ENCODE measurements at regions not wholly inside any gene's neighbourhood (a gene's known extent, or its start where the extent isn't known, plus 50 kb on each side); places are given as distances from the start of the nearest gene placed in this dataset.
"Not testable (repeated sequence)": the region's sequence is repeated elsewhere in the genome, so short reads cannot be mapped to it uniquely, and the experiment has no call there.

- Histone ChIP-seq H3K9ac (ENCODE audit: low read length) (no peak overlapping the region), H3K56ac (ENCODE audit: low read length) (no peak overlapping the region), H2BK5ac (ENCODE audit: low read length) (no peak overlapping the region), H2BK120ac (ENCODE audit: low read depth, low read length) (no peak overlapping the region), H4K8ac (ENCODE audit: low read depth, low read length) (no peak overlapping the region), H3K23ac (ENCODE audit: low read length) (no peak overlapping the region), H4K5ac (ENCODE audit: low read length) (no peak overlapping the region), H3K4me1 (ENCODE audit: control insufficient read depth, low read depth, low read length) (no peaks in the 10 kb centered on the region), H3K4ac (ENCODE audit: low read depth, low read length) (no peak overlapping the region), H3K4me3 (ENCODE audit: low read length) (no peak overlapping the region), H3K36me3 (ENCODE audit: control insufficient read depth, insufficient read depth, low read length) (no peaks in the 10 kb centered on the region), H3K79me2 (ENCODE audit: control insufficient read depth, insufficient read depth, low read length) (no peaks in the 10 kb centered on the region), H3K4me2 (ENCODE audit: low read length) (no peak overlapping the region), H3K27ac (ENCODE audit: low read depth, low read length) (no peak overlapping the region), H3K18ac (ENCODE audit: low read length) (no peak overlapping the region), H2BK15ac (replicated peaks; ENCODE audit: low read depth) (no peak overlapping the region), H3K79me1 (ENCODE audit: low read length) (no peaks in the 10 kb centered on the region), H3K27me3 (ENCODE audit: insufficient read depth, low read length, poor library complexity) (no peaks in the 10 kb centered on the region), H2AK5ac (ENCODE audit: low read length) (no peak overlapping the region)
- WGBS (ENCODE audit: extremely low coverage, insufficient coverage, low lambda C conversion rate), result no CpG with 5 or more reads among the region's 5 CpGs
- no peak for DNase-seq
These were observed 797.3 kb downstream of the BCL11A start for GRCh38 chr2:59756150-59756549.

GRCh38 chr2:59754011-59754735 is 799.3 kb downstream of the BCL11A start:
- WGBS (ENCODE audit: extremely low coverage, insufficient coverage, low lambda C conversion rate), result no CpG with 5 or more reads among the region's 9 CpGs
- no peaks in the 10 kb centered on the region for H3K79me2 ChIP-seq (ENCODE audit: control insufficient read depth, insufficient read depth, low read length)
- no peaks in the 10 kb centered on the region for H3K79me1 ChIP-seq (ENCODE audit: low read length)
- no peak overlapping the region for H3K27ac ChIP-seq (ENCODE audit: low read depth, low read length)
- H3K4me2 ChIP-seq (ENCODE audit: low read length), result no peak overlapping the region
- no peak overlapping the region for H4K8ac ChIP-seq (ENCODE audit: low read depth, low read length)
- no peak overlapping the region for H3K4me3 ChIP-seq (ENCODE audit: low read length)
- H2BK5ac ChIP-seq (ENCODE audit: low read length), result no peak overlapping the region
- no peak overlapping the region for H2BK15ac ChIP-seq (replicated peaks; ENCODE audit: low read depth)
- no peak overlapping the region for H2BK120ac ChIP-seq (ENCODE audit: low read depth, low read length)
- H3K36me3 ChIP-seq (ENCODE audit: control insufficient read depth, insufficient read depth, low read length), result no peaks in the 10 kb centered on the region
- H2AK5ac ChIP-seq (ENCODE audit: low read length), result no peak overlapping the region
- no peak overlapping the region for H3K4ac ChIP-seq (ENCODE audit: low read depth, low read length)
- no peaks in the 10 kb centered on the region for H3K27me3 ChIP-seq (ENCODE audit: insufficient read depth, low read length, poor library complexity)
- H3K23ac ChIP-seq (ENCODE audit: low read length), result no peak overlapping the region
- DNase-seq, result peak; percentile 35
- H3K9ac ChIP-seq (ENCODE audit: low read length), result no peak overlapping the region
- no peak overlapping the region for H4K5ac ChIP-seq (ENCODE audit: low read length)
- H3K4me1 ChIP-seq (ENCODE audit: control insufficient read depth, low read depth, low read length), result no peaks in the 10 kb centered on the region
- no peak overlapping the region for H3K18ac ChIP-seq (ENCODE audit: low read length)
- H3K56ac ChIP-seq (ENCODE audit: low read length), result no peak overlapping the region

DNA sequence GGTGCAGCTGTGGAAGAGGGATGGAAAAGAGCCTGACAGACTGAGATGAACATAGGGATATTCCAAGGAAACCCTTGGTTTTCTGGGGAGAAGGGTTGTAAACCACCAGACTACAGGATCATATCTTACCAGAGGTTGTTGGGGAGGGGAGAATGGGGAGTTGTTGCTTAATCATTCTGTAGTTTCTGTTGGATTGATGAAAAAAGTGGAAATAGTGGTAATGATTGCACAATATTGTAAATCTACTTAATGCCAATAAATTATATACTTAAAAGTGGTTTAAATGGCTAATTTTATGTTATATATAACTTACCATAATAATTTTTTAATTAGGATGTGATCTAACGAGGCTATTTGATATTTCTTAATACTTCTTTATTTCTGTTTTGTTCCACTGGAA is 800.9 kb downstream of the BCL11A start:
- H3K36me3 ChIP-seq (ENCODE audit: control insufficient read depth, insufficient read depth, low read length), result no peaks in the 10 kb centered on the region
- no peak overlapping the region for H3K27ac ChIP-seq (ENCODE audit: low read depth, low read length)
- H3K4me3 ChIP-seq (ENCODE audit: low read length), result no peak overlapping the region
- H3K79me2 ChIP-seq (ENCODE audit: control insufficient read depth, insufficient read depth, low read length), result no peaks in the 10 kb centered on the region
- H3K9ac ChIP-seq (ENCODE audit: low read length), result no peak overlapping the region
- no peak overlapping the region for H3K4me2 ChIP-seq (ENCODE audit: low read length)
- H2BK15ac ChIP-seq (replicated peaks; ENCODE audit: low read depth), result no peak overlapping the region
- H3K56ac ChIP-seq (ENCODE audit: low read length), result no peak overlapping the region
- H3K18ac ChIP-seq (ENCODE audit: low read length), result no peak overlapping the region
- H3K4ac ChIP-seq (ENCODE audit: low read depth, low read length), result no peak overlapping the region
- no peaks in the 10 kb centered on the region for H3K27me3 ChIP-seq (ENCODE audit: insufficient read depth, low read length, poor library complexity)
- no peaks in the 10 kb centered on the region for H3K79me1 ChIP-seq (ENCODE audit: low read length)
- WGBS (ENCODE audit: extremely low coverage, insufficient coverage, low lambda C conversion rate), result no CpG with 5 or more reads among the region's 1 CpG
- H3K4me1 ChIP-seq (ENCODE audit: control insufficient read depth, low read depth, low read length), result no peaks in the 10 kb centered on the region
- H2AK5ac ChIP-seq (ENCODE audit: low read length), result no peak overlapping the region
- DNase-seq, result no peak
- no peak overlapping the region for H4K8ac ChIP-seq (ENCODE audit: low read depth, low read length)
- H2BK120ac ChIP-seq (ENCODE audit: low read depth, low read length), result no peak overlapping the region
- no peak overlapping the region for H4K5ac ChIP-seq (ENCODE audit: low read length)
- no peak overlapping the region for H2BK5ac ChIP-seq (ENCODE audit: low read length)
- no peak overlapping the region for H3K23ac ChIP-seq (ENCODE audit: low read length)

DNA sequence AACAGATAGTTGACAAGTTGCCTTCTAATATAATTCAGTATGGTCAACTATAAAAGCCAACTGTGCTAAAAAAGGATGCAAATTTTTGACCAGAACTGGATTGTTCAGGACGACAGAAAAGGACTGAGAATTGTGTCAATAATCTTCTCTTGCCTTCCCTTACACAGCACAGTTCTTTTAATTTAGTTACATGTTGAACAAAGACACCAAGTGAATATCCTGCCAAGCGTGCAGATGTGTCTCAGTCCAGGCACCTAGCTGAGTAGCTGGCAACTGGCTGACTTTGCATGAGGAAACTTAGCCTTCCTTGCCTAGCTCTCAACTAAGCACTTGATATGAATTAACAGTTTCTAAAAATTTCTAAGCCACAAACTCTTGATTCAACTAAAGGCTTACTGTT is 801.4 kb downstream of the BCL11A start:
- DNase-seq, result no peak
- no peak overlapping the region for H2AK5ac ChIP-seq (ENCODE audit: low read length)
- H2BK120ac ChIP-seq (ENCODE audit: low read depth, low read length), result no peak overlapping the region
- H3K4ac ChIP-seq (ENCODE audit: low read depth, low read length), result no peak overlapping the region
- no peak overlapping the region for H3K23ac ChIP-seq (ENCODE audit: low read length)
- H3K18ac ChIP-seq (ENCODE audit: low read length), result no peak overlapping the region
- H3K27ac ChIP-seq (ENCODE audit: low read depth, low read length), result no peak overlapping the region
- no peak overlapping the region for H3K4me3 ChIP-seq (ENCODE audit: low read length)
- H4K8ac ChIP-seq (ENCODE audit: low read depth, low read length), result no peak overlapping the region
- no peak overlapping the region for H2BK15ac ChIP-seq (replicated peaks; ENCODE audit: low read depth)
- no peak overlapping the region for H3K9ac ChIP-seq (ENCODE audit: low read length)
- no peak overlapping the region for H3K4me2 ChIP-seq (ENCODE audit: low read length)
- H3K4me1 ChIP-seq (ENCODE audit: control insufficient read depth, low read depth, low read length), result no peaks in the 10 kb centered on the region
- H2BK5ac ChIP-seq (ENCODE audit: low read length), result no peak overlapping the region
- no peaks in the 10 kb centered on the region for H3K79me1 ChIP-seq (ENCODE audit: low read length)
- H3K56ac ChIP-seq (ENCODE audit: low read length), result no peak overlapping the region
- no CpG with 5 or more reads among the region's 2 CpGs for WGBS (ENCODE audit: extremely low coverage, insufficient coverage, low lambda C conversion rate)
- no peaks in the 10 kb centered on the region for H3K79me2 ChIP-seq (ENCODE audit: control insufficient read depth, insufficient read depth, low read length)
- no peaks in the 10 kb centered on the region for H3K27me3 ChIP-seq (ENCODE audit: insufficient read depth, low read length, poor library complexity)
- H3K36me3 ChIP-seq (ENCODE audit: control insufficient read depth, insufficient read depth, low read length), result no peaks in the 10 kb centered on the region
- no peak overlapping the region for H4K5ac ChIP-seq (ENCODE audit: low read length)

DNA sequence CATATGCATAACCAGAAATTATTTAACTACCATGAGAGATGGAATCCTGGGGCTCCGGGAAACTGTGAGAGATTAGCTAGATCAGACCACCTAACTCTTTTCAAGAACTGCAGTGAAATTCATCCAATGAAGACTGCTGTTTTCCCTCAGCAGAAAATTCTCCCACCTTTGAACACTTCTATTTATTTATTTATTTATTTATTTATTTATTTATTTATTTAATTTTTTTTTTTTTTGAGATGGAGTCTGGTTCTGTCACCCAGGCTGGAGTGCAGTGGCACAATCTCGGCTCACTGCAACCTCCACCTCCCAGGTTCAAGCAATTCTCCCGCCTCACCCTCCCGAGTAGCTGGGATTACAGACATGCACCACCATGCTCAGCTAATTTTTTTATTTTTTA is 802.2 kb downstream of the BCL11A start:
- not testable (repeated sequence) for H2BK5ac ChIP-seq (ENCODE audit: low read length); H3K27ac ChIP-seq (ENCODE audit: low read depth, low read length); H3K27me3 ChIP-seq (ENCODE audit: insufficient read depth, low read length, poor library complexity); H3K4ac ChIP-seq (ENCODE audit: low read depth, low read length); H3K18ac ChIP-seq (ENCODE audit: low read length); H3K79me2 ChIP-seq (ENCODE audit: control insufficient read depth, insufficient read depth, low read length); H3K4me2 ChIP-seq (ENCODE audit: low read length); H2BK120ac ChIP-seq (ENCODE audit: low read depth, low read length); H2BK15ac ChIP-seq (replicated peaks; ENCODE audit: low read depth); H3K79me1 ChIP-seq (ENCODE audit: low read length); H3K36me3 ChIP-seq (ENCODE audit: control insufficient read depth, insufficient read depth, low read length); H3K9ac ChIP-seq (ENCODE audit: low read length); DNase-seq; H3K56ac ChIP-seq (ENCODE audit: low read length); H4K5ac ChIP-seq (ENCODE audit: low read length); H3K23ac ChIP-seq (ENCODE audit: low read length); H3K4me1 ChIP-seq (ENCODE audit: control insufficient read depth, low read depth, low read length); H4K8ac ChIP-seq (ENCODE audit: low read depth, low read length); H2AK5ac ChIP-seq (ENCODE audit: low read length); H3K4me3 ChIP-seq (ENCODE audit: low read length)
- WGBS (ENCODE audit: extremely low coverage, insufficient coverage, low lambda C conversion rate), result no CpG with 5 or more reads among the region's 4 CpGs

DNA sequence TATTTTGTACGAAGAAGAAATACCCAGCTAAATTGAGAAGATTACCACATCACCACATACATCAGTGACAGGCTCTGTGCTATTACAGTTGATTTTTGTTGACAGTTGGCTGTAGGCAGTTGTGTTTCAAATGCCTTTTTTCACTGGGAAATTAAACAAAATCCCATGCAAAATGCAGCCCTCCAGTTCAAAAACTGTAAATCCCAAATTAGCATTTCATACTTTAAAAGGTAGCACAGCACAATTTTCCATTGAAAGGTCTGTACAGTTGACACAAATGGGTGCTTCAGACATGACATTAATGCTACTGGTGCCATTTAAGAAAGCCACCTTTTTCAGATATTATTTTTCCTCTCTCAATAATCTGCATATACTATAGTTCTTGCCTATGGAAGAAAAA is 807.2 kb downstream of the BCL11A start:
- Histone ChIP-seq H3K4me2 (ENCODE audit: low read length) (no peak overlapping the region), H3K27me3 (ENCODE audit: insufficient read depth, low read length, poor library complexity) (no peaks in the 10 kb centered on the region), H3K23ac (ENCODE audit: low read length) (no peak overlapping the region), H3K79me1 (ENCODE audit: low read length) (no peaks in the 10 kb centered on the region), H3K4ac (ENCODE audit: low read depth, low read length) (no peak overlapping the region), H3K9ac (ENCODE audit: low read length) (no peak overlapping the region), H3K18ac (ENCODE audit: low read length) (no peak overlapping the region), H3K4me3 (ENCODE audit: low read length) (no peak overlapping the region), H2BK120ac (ENCODE audit: low read depth, low read length) (no peak overlapping the region), H2BK5ac (ENCODE audit: low read length) (no peak overlapping the region), H3K36me3 (ENCODE audit: control insufficient read depth, insufficient read depth, low read length) (no peaks in the 10 kb centered on the region), H3K79me2 (ENCODE audit: control insufficient read depth, insufficient read depth, low read length) (no peaks in the 10 kb centered on the region), H2AK5ac (ENCODE audit: low read length) (no peak overlapping the region), H3K27ac (ENCODE audit: low read depth, low read length) (no peak overlapping the region), H4K8ac (ENCODE audit: low read depth, low read length) (no peak overlapping the region), H2BK15ac (replicated peaks; ENCODE audit: low read depth) (no peak overlapping the region), H3K4me1 (ENCODE audit: control insufficient read depth, low read depth, low read length) (no peaks in the 10 kb centered on the region), H3K56ac (ENCODE audit: low read length) (no peak overlapping the region), H4K5ac (ENCODE audit: low read length) (no peak overlapping the region)
- DNase-seq, result no peak
- no CpG with 5 or more reads among the region's 1 CpG for WGBS (ENCODE audit: extremely low coverage, insufficient coverage, low lambda C conversion rate)

Data from mesendoderm (in vitro differentiated cells).